ENCODE measurements at regions not wholly inside any gene's neighbourhood (a gene's known extent, or its start where the extent isn't known, plus 50 kb on each side); places are given as distances from the start of the nearest gene placed in this dataset.
"Not testable (repeated sequence)": the region's sequence is repeated elsewhere in the genome, so short reads cannot be mapped to it uniquely, and the experiment has no call there.

GRCh38 chr1:209168204-209168603 lies 415.3 kb upstream of the CAMK1G start:
- POLR2A ChIA-PET, result no interaction called here

GRCh38 chr1:209171151-209171550 lies 412.4 kb upstream of the CAMK1G start:
- CTCF ChIA-PET, result no interaction called here
- POLR2A ChIA-PET, result no interaction called here
- no peak for DNase-seq (ENCODE audit: extremely low spot score)
- TF ChIP-seq LEF1 (IDR thresholded peaks at IDR 0.05; ENCODE audit: borderline replicate concordance) (no peak), SUZ12 (IDR thresholded peaks at IDR 0.05) (no peak), NFRKB (IDR thresholded peaks at IDR 0.05) (no peak), FOXK2 (IDR thresholded peaks at IDR 0.05) (no peak), L3MBTL2 (conservative IDR thresholded peaks at IDR 0.05) (no peak)

More at GRCh38 chr1:209168204-209168603, 415.3 kb upstream of the CAMK1G start:
- no peak for DNase-seq (ENCODE audit: extremely low spot score)
- CTCF ChIA-PET, result no interaction called here
- TF ChIP-seq FOXM1 (IDR thresholded peaks at IDR 0.05; ENCODE audit: borderline replicate concordance) (no peak), SP1 (IDR thresholded peaks at IDR 0.05) (no peak), BHLHE40 (IDR thresholded peaks at IDR 0.05; ENCODE audit: borderline replicate concordance) (no peak), SUZ12 (IDR thresholded peaks at IDR 0.05) (no peak), LEF1 (IDR thresholded peaks at IDR 0.05; ENCODE audit: borderline replicate concordance) (no peak), NFRKB (IDR thresholded peaks at IDR 0.05) (no peak), L3MBTL2 (conservative IDR thresholded peaks at IDR 0.05) (no peak), TARDBP (IDR thresholded peaks at IDR 0.05) (no peak), CTBP1 (IDR thresholded peaks at IDR 0.05; ENCODE audit: borderline replicate concordance) (no peak), ARNT (IDR thresholded peaks at IDR 0.05) (no peak), ZNF384 (IDR thresholded peaks at IDR 0.05) (no peak), ELF4 (IDR thresholded peaks at IDR 0.05) (no peak)
- TF ChIP-seq, protein P1, sequence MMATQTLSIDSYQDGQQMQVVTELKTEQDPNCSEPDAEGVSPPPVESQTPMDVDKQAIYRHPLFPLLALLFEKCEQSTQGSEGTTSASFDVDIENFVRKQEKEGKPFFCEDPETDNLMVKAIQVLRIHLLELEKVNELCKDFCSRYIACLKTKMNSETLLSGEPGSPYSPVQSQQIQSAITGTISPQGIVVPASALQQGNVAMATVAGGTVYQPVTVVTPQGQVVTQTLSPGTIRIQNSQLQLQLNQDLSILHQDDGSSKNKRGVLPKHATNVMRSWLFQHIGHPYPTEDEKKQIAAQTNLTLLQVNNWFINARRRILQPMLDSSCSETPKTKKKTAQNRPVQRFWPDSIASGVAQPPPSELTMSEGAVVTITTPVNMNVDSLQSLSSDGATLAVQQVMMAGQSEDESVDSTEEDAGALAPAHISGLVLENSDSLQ (IDR thresholded peaks at IDR 0.05), result no peak

DNA sequence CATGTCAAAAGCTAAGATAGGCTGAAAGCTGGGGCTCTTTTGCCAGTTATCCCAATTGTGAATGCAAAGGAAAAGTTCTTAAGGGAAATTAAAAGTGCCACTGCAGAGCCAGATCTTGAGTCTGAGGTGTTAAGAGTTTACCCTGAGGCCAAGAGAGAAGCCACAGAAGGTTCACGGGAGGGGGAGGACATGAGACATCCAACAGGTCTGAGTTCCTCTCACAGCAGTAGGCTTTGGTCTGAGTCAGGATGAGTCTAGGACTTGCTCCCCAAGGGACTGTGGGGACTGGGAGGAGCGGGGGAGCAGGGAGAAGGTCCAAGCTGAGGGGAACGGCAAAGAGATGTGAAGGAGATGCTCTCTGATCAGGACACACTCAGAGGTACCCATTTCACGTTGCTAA lies 411.2 kb upstream of the CAMK1G start:
- POLR2A ChIA-PET, result no interaction called here
- TF ChIP-seq CTBP1 (IDR thresholded peaks at IDR 0.05; ENCODE audit: borderline replicate concordance), result no peak
- TF ChIP-seq HDGF (IDR thresholded peaks at IDR 0.05; ENCODE audit: borderline replicate concordance), result no peak
- TF ChIP-seq FOXM1 (IDR thresholded peaks at IDR 0.05; ENCODE audit: borderline replicate concordance), result no peak
- TF ChIP-seq BHLHE40 (IDR thresholded peaks at IDR 0.05; ENCODE audit: borderline replicate concordance), result no peak
- TF ChIP-seq ARNT (IDR thresholded peaks at IDR 0.05), result no peak
- no peak for TF ChIP-seq NFRKB (IDR thresholded peaks at IDR 0.05)
- TF ChIP-seq FOXK2 (IDR thresholded peaks at IDR 0.05), result no peak
- no peak for TF ChIP-seq ZNF384 (IDR thresholded peaks at IDR 0.05)
- no peak for DNase-seq (ENCODE audit: extremely low spot score)
- CTCF ChIA-PET, result no interaction called here

- DNase-seq (ENCODE audit: extremely low spot score); CTCF ChIA-PET; POLR2A ChIA-PET: not testable (repeated sequence)
Observed at GRCh38 chr1:209172792-209173542, 410.5 kb upstream of the CAMK1G start.

GRCh38 chr1:209173796-209174195 lies 409.7 kb upstream of the CAMK1G start:
- DNase-seq (ENCODE audit: extremely low spot score); POLR2A ChIA-PET; CTCF ChIA-PET: not testable (repeated sequence)

- TF ChIP-seq BHLHE40 (IDR thresholded peaks at IDR 0.05; ENCODE audit: borderline replicate concordance) (no peak), CTBP1 (IDR thresholded peaks at IDR 0.05; ENCODE audit: borderline replicate concordance) (no peak), ARNT (IDR thresholded peaks at IDR 0.05) (no peak), L3MBTL2 (conservative IDR thresholded peaks at IDR 0.05) (no peak), FOXM1 (IDR thresholded peaks at IDR 0.05; ENCODE audit: borderline replicate concordance) (no peak), SP1 (IDR thresholded peaks at IDR 0.05) (no peak), SUZ12 (IDR thresholded peaks at IDR 0.05) (no peak), ELF4 (IDR thresholded peaks at IDR 0.05) (no peak), LEF1 (IDR thresholded peaks at IDR 0.05; ENCODE audit: borderline replicate concordance) (no peak), TARDBP (IDR thresholded peaks at IDR 0.05) (no peak), ZNF384 (IDR thresholded peaks at IDR 0.05) (no peak), NFRKB (IDR thresholded peaks at IDR 0.05) (no peak), FOXK2 (IDR thresholded peaks at IDR 0.05) (no peak), FOXA1 (IDR thresholded peaks at IDR 0.05) (no peak), HDGF (IDR thresholded peaks at IDR 0.05; ENCODE audit: borderline replicate concordance) (no peak)
- TF ChIP-seq, protein P1 (IDR thresholded peaks at IDR 0.05), result no peak
- ChIA-PET CTCF (no interaction called here), POLR2A (no interaction called here)
- no peak for DNase-seq (ENCODE audit: extremely low spot score)
Observed at GRCh38 chr1:209176866-209177430, 406.6 kb upstream of the CAMK1G start.

- no peak for TF ChIP-seq FOXA1 (IDR thresholded peaks at IDR 0.05)
- TF ChIP-seq FOXM1 (IDR thresholded peaks at IDR 0.05; ENCODE audit: borderline replicate concordance), result no peak
- TF ChIP-seq HDGF (IDR thresholded peaks at IDR 0.05; ENCODE audit: borderline replicate concordance), result no peak
- TF ChIP-seq TARDBP (IDR thresholded peaks at IDR 0.05), result no peak
- TF ChIP-seq ARNT (IDR thresholded peaks at IDR 0.05), result no peak
- TF ChIP-seq SP1 (IDR thresholded peaks at IDR 0.05), result no peak
- no peak for TF ChIP-seq CTBP1 (IDR thresholded peaks at IDR 0.05; ENCODE audit: borderline replicate concordance)
- TF ChIP-seq, protein P1 (IDR thresholded peaks at IDR 0.05), result no peak
- DNase-seq (ENCODE audit: extremely low spot score), result no peak
- CTCF ChIA-PET, result no interaction called here
- POLR2A ChIA-PET, result no interaction called here
Observed at GRCh38 chr1:209183195-209183594, 400.3 kb upstream of the CAMK1G start.
